ENCODE measurements at regions not wholly inside any gene's neighbourhood (a gene's known extent, or its start where the extent isn't known, plus 50 kb on each side); places are given as distances from the start of the nearest gene placed in this dataset.

DNA sequence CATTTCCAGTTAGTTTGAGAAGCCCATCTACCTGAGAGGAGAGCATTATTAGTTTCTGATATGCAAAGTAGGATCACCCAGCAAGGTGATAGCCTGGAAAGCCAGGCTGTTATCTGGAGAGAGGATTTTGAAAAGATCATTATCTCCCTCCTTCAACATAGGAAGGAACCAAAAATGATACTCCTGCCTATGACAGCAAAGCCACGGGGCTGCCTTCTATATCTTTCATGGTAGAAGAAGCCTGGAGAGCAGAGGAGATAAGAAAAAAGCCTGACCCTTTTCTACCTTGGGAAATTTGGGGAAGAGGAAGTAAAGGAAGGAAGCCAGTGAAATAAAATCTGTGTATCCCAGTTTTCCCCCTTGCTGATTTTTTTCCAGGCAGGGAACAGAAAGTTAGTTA lies 205.5 kb downstream of the MFSD1 start:
- TF ChIP-seq, protein P1, sequence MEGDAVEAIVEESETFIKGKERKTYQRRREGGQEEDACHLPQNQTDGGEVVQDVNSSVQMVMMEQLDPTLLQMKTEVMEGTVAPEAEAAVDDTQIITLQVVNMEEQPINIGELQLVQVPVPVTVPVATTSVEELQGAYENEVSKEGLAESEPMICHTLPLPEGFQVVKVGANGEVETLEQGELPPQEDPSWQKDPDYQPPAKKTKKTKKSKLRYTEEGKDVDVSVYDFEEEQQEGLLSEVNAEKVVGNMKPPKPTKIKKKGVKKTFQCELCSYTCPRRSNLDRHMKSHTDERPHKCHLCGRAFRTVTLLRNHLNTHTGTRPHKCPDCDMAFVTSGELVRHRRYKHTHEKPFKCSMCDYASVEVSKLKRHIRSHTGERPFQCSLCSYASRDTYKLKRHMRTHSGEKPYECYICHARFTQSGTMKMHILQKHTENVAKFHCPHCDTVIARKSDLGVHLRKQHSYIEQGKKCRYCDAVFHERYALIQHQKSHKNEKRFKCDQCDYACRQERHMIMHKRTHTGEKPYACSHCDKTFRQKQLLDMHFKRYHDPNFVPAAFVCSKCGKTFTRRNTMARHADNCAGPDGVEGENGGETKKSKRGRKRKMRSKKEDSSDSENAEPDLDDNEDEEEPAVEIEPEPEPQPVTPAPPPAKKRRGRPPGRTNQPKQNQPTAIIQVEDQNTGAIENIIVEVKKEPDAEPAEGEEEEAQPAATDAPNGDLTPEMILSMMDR (conservative IDR thresholded peaks at IDR 0.05; ENCODE audit: control insufficient read depth, insufficient read depth, low read depth, low read length): no peak
- H3K4me3 ChIP-seq (ENCODE audit: control insufficient read depth, low read depth, low read length): no peak overlapping the region
- no peak for DNase-seq (ENCODE audit: low read depth)

DNA sequence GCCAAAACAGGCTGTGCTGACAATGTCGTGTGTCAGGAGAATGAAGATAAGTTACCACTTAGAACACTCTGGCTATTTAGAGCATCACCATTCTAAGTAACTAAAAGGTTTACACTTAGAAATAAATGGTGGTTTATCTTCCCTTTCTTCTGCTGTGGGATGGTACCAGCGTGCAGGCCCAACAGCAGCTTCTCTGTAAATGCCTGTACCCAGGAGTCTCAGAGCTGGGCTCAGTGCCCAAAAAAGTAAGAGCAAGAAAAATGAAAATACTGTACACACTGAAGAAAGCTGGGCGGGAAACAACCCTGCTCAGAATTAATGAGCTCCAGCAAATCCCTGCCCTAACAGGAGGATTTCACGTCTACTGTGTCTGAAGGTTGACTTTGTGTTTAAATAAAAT lies 206.5 kb downstream of the MFSD1 start:
- H3K4me3 ChIP-seq (ENCODE audit: control insufficient read depth, low read depth, low read length): no peak overlapping the region
- TF ChIP-seq, protein P1 (conservative IDR thresholded peaks at IDR 0.05; ENCODE audit: control insufficient read depth, insufficient read depth, low read depth, low read length): no peak
- DNase-seq (ENCODE audit: low read depth): no peak

DNA sequence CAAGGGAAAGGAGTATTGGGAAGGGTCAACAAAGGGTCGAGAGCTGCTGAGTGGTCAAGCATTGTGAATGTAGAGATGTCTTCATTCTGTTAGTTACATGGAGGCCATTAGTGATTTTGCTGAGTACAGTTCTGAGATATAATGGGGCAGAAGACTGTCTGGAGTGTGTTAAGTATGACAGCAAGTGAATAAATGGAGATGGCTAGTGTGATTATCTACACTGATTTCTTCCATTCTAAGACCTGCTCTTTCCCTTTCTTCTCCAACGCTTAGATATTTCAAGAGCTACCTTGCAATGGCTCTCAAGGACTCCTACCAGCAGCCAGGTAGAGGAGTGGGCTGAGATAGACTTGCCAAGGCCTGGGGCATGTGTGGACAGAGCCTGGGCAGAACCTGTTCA lies 216.5 kb downstream of the MFSD1 start:
- TF ChIP-seq, protein P1 (conservative IDR thresholded peaks at IDR 0.05; ENCODE audit: control insufficient read depth, insufficient read depth, low read depth, low read length): no peak
- DNase-seq (ENCODE audit: low read depth): no peak
- H3K4me3 ChIP-seq (ENCODE audit: control insufficient read depth, low read depth, low read length): no peak overlapping the region

DNA sequence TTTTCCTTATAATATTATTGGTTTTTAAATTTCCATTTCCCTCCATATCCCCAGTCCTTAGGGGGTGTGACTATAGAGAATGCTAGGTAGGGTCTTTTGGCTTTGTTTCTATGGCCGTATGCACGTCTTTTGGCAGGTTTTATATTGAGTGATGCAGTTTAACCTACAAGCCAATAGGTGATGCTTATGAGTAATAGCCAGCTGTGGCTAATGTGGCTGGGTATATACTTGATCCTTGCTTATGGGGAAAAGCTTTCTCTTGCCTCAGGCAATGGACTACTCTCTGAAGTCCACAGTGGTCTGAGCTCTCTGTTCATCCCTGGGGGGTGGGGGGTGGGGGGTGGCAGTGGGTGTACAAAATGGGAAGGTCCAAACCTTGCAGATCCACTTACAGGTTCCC lies 223.9 kb downstream of the MFSD1 start:
- DNase-seq (ENCODE audit: low read depth): peak; percentile 2
- TF ChIP-seq, protein P1 (conservative IDR thresholded peaks at IDR 0.05; ENCODE audit: control insufficient read depth, insufficient read depth, low read depth, low read length): no peak
- H3K4me3 ChIP-seq (ENCODE audit: control insufficient read depth, low read depth, low read length): no peak overlapping the region

DNA sequence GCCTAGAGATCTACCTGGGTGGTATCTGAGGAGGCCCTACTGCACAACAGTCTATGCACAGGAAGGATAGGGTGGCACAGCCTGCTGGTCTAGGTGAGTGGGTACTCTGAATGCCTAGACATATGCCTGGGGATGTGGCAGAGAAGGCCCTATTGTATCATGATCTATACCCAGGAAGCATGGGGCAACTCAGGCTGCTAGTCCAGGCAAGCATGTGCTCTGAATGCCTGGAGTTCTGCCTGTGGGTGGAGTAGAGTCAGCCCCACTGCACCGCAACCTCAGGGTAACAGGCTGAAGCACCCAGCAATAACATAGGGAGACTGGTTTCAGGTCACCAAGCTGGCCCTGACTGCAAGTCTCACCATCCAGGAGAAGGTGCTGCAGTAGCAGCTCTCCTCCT lies 224.7 kb downstream of the MFSD1 start:
- H3K4me3 ChIP-seq (ENCODE audit: control insufficient read depth, low read depth, low read length): no peak overlapping the region
- no peak for DNase-seq (ENCODE audit: low read depth)
- TF ChIP-seq, protein P1 (conservative IDR thresholded peaks at IDR 0.05; ENCODE audit: control insufficient read depth, insufficient read depth, low read depth, low read length): no peak

DNA sequence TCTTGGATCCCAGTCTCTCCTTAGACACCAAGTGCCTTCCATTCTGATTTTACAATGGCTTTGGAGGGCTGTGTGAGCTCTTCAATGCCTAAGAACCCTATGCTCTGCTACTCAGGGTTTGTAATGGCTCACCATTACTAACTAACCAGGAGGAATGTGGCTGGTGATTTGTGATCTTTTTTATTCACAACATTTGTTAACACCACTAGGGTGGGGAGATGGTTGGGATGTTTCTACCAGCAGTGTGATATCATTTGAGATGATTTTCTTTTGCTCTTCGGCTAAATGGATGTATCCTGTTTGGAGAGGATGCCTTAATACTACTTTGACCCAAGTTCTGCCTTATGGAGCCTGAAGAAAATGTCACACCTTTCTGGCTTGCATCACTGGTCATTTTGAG lies 226.9 kb downstream of the MFSD1 start:
- H3K4me3 ChIP-seq (ENCODE audit: control insufficient read depth, low read depth, low read length): no peak overlapping the region
- TF ChIP-seq, protein P1 (conservative IDR thresholded peaks at IDR 0.05; ENCODE audit: control insufficient read depth, insufficient read depth, low read depth, low read length): no peak
- DNase-seq (ENCODE audit: low read depth): no peak

Measured in fibroblast of mammary gland (primary cell).